GF-D8 (cell line): ENCODE measurements at regions not wholly inside any gene's neighbourhood (a gene's known extent, or its start where the extent isn't known, plus 50 kb on each side); places are given as distances from the start of the nearest gene placed in this dataset.

ENCODE experiments used
- DNase-seq: peaks from one replicate; lab custom pipeline; 2025; lab: John Stamatoyannopoulos, UW

- peak; percentile 28 for DNase-seq
Measured at GRCh38 chr18:57915865-57916582, 112.9 kb upstream of the ATP8B1 start.

- DNase-seq: no peak
Measured at GRCh38 chr18:57915248-57915647, 112.1 kb upstream of the ATP8B1 start.

- no peak for DNase-seq
Measured at GRCh38 chr18:57913686-57914085, 110.6 kb upstream of the ATP8B1 start.

GRCh38 chr18:57910817-57911216, 107.7 kb upstream of the ATP8B1 start:
- no peak for DNase-seq

GRCh38 chr18:57910134-57910533, 107.0 kb upstream of the ATP8B1 start:
- DNase-seq: no peak

- DNase-seq: no peak
Measured at GRCh38 chr18:57909620-57910019, 106.5 kb upstream of the ATP8B1 start.

GRCh38 chr18:57908092-57908491, 105.0 kb upstream of the ATP8B1 start:
- no peak for DNase-seq

GRCh38 chr18:57907550-57907949, 104.4 kb upstream of the ATP8B1 start:
- no peak for DNase-seq

- no peak for DNase-seq
Measured at GRCh38 chr18:57906852-57907251, 103.7 kb upstream of the ATP8B1 start.

GRCh38 chr18:57904535-57904934, 101.4 kb upstream of the ATP8B1 start:
- DNase-seq: no peak

- DNase-seq: no peak
Measured at GRCh38 chr18:57902721-57903120, 99.6 kb upstream of the ATP8B1 start.

GRCh38 chr18:57901825-57902589, 98.9 kb upstream of the ATP8B1 start:
- DNase-seq: no peak

GRCh38 chr18:57900906-57901435, 97.9 kb upstream of the ATP8B1 start:
- no peak for DNase-seq

- DNase-seq: no peak
Measured at GRCh38 chr18:57898506-57899124, 95.5 kb upstream of the ATP8B1 start.

GRCh38 chr18:57895182-57895581, 92.1 kb upstream of the ATP8B1 start:
- no peak for DNase-seq

- DNase-seq: no peak
Measured at GRCh38 chr18:57891707-57892391, 88.7 kb upstream of the ATP8B1 start.

- no peak for DNase-seq
Measured at GRCh38 chr18:57890266-57890665, 87.2 kb upstream of the ATP8B1 start.

GRCh38 chr18:57889841-57890240, 86.7 kb upstream of the ATP8B1 start:
- no peak for DNase-seq

- DNase-seq: no peak
Measured at GRCh38 chr18:57887543-57888383, 84.6 kb upstream of the ATP8B1 start.

- no peak for DNase-seq
Measured at GRCh38 chr18:57885931-57886330, 82.8 kb upstream of the ATP8B1 start.

GRCh38 chr18:57882465-57882864, 79.3 kb upstream of the ATP8B1 start:
- DNase-seq: no peak
